ENCODE measurements at regions not wholly inside any gene's neighbourhood (a gene's known extent, or its start where the extent isn't known, plus 50 kb on each side); places are given as distances from the start of the nearest gene placed in this dataset.

DNA sequence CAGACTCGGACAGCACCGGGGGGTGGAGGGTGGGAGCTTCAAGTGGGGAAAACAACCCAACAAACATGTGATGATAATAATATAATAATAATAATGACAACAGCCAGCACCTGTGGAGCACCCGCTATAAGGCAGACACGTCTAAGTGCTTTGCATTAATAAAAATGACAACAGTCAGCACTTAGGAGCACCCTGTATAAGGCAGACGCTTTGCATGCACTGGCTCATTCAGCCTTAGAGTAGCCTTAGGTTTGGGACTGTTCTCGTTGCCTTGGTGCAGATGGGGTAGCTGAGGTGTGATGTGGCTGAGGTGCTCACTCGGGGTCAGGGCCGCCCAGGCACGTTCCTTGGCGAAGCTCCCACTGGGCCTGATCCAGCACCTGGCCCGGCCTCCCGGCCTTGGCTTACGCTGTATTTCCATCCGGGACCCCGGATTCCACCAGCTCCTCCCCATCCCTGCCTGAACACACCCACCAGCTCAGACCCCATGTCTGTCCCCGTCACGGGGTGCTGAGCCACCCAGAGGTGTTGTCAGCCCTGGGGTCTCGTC, 144.0 kb upstream of the CIBAR2 start:
- Histone ChIP-seq H3K23ac (ENCODE audit: low read depth, low read length) (no peak overlapping the region), H2BK120ac (ENCODE audit: low read depth, low read length) (no peak overlapping the region), H3K9ac (ENCODE audit: low read depth, low read length) (no peak overlapping the region), H3K9me1 (ENCODE audit: insufficient read depth, low read length) (no peaks in the 10 kb centered on the region), H4K20me1 (ENCODE audit: insufficient read depth, low read length) (peaks cover 81% of the 10 kb centered on the region), H3K4me3 (ENCODE audit: insufficient read depth, low read depth, low read length) (no peak overlapping the region), H2AK5ac (ENCODE audit: low read depth, low read length) (no peak overlapping the region), H3K4me2 (ENCODE audit: low read depth, low read length) (no peak overlapping the region), H2BK15ac (ENCODE audit: low read depth, low read length) (no peak overlapping the region), H3K9me3 (ENCODE audit: control insufficient read depth, insufficient read depth, low read length) (no peaks in the 10 kb centered on the region), H4K91ac (ENCODE audit: insufficient read depth, low read depth, low read length) (no peak overlapping the region), H3K18ac (ENCODE audit: low read depth, low read length) (no peak overlapping the region), H3K27me3 (ENCODE audit: control insufficient read depth, insufficient read depth, low read length) (no peaks in the 10 kb centered on the region), H3K79me1 (ENCODE audit: low read depth in 1 of 2, low read length in 2 of 2) (peaks cover 37 to 71% of the 10 kb centered on the region in 2 experiments), H3K36me3 (ENCODE audit: control insufficient read depth, insufficient read depth, low read length) (no peaks in the 10 kb centered on the region), H4K5ac (ENCODE audit: low read depth, low read length) (no peak overlapping the region), H2AK9ac (replicated peaks; ENCODE audit: low read depth, low read length, poor library complexity) (no peak overlapping the region), H3K14ac (replicated peaks; ENCODE audit: low read depth, low read length) (no peak overlapping the region), H3K4me1 (ENCODE audit: control insufficient read depth, insufficient read depth, low read length) (peaks cover 5% of the 10 kb centered on the region; the same call in 1 of the 2 replicates), H2BK5ac (ENCODE audit: low read depth, low read length, poor library complexity, severe bottlenecking) (no peak overlapping the region), H3K4ac (ENCODE audit: low read depth, low read length) (no peak overlapping the region), H3K27ac (ENCODE audit: insufficient read depth, low read length) (no peak overlapping the region), H2BK20ac (ENCODE audit: low read depth, low read length) (no peak overlapping the region), H2AFZ (replicated peaks; ENCODE audit: low read length, poor library complexity) (no peak overlapping the region), H4K8ac (ENCODE audit: low read depth in 2 of 2, low read length in 2 of 2) (no peak overlapping the region), H3K56ac (ENCODE audit: extremely low read depth, insufficient read depth, low read length) (no peak overlapping the region)
- in situ Hi-C loops (cut with MboI; ENCODE audit: low sequenced_read_pairs): no loop called here
- 80% methylated on average over 1 of the region's 18 CpGs; no CpG with 5 or more reads in 1 of the 2 experiments for WGBS, 2 experiments (ENCODE audit: extremely low coverage in 2 of 2, insufficient read length in 1 of 2)
- dilution Hi-C loops (cut with HindIII; ENCODE audit: low sequenced_read_pairs, unreplicated experiment): no loop called here
- intact Hi-C loops (cut with micrococcal nuclease): no loop called here
- TF ChIP-seq MXI1 (IDR thresholded peaks at IDR 0.05; ENCODE audit: borderline replicate concordance, low read depth, low read length): no peak
- peak; percentile 46; the same call in 1 of the 2 replicates for TF ChIP-seq MAFK (IDR thresholded peaks at IDR 0.05; ENCODE audit: low read depth, low read length)
- BruUV-seq (replicated peaks): no TSS peak
- ChIA-PET CTCF (no interaction called here), POLR2A (ENCODE audit: unreplicated experiment) (no interaction called here)
- no peak for DNase-seq
- no peak for ATAC-seq (ENCODE audit: low read depth)

All from IMR-90 (cell line).